Gastroesophageal sphincter (tissue), 4 donors: ENCODE measurements at regions not wholly inside any gene's neighbourhood (a gene's known extent, or its start where the extent isn't known, plus 50 kb on each side); places are given as distances from the start of the nearest gene placed in this dataset.

Experiments
- ATAC-seq: fragments of 150-250 bp; one replicate; pipeline ENCODE4 v1.9.1; 2016; ENCODE audit warnings: mild to moderate bottlenecking, moderate library complexity
- H3K27ac ChIP-seq, 4 donors: fragments of 200-600 bp; sonication (generic) in 3 of 4; 1 replicate in 3 of 4; 2 replicates in 1 of 4; pipeline ENCODE4 v1.5.1; 2016 to 2019
- H3K27me3 ChIP-seq: fragments of 200-600 bp; sonication (generic); one replicate; pipeline ENCODE4 v1.5.1; 2019
- H3K36me3 ChIP-seq, 2 donors: fragments of 200-600 bp; sonication (generic); one replicate each; pipeline ENCODE4 v1.5.1; 2019; ENCODE audit warnings: control low read depth in 1 of 2
- H3K4me1 ChIP-seq, 3 donors: fragments of 200-600 bp; sonication (generic); 1 replicate in 2 of 3; 2 replicates in 1 of 3; pipeline ENCODE4 v1.5.1; 2016 to 2019; ENCODE audit warnings: control low read depth in 2 of 3
- H3K4me3 ChIP-seq, 2 donors: fragments of 200-600 bp; sonication (generic); one replicate each; pipeline ENCODE4 v1.5.1; 2019; ENCODE audit warnings: mild to moderate bottlenecking in 1 of 2, moderate library complexity in 1 of 2
- H3K9me3 ChIP-seq, 3 donors: fragments of 200-600 bp; sonication (generic); one replicate each; pipeline ENCODE4 v1.5.1; 2017 to 2019; ENCODE audit warnings: control low read depth in 2 of 3
- EP300 ChIP-seq: sonication (generic); formaldehyde crosslinking; IDR thresholded peaks from one replicate; pipeline ENCODE4 v1.6.1; 2017; ENCODE audit warnings: antibody characterized with exemption, mild to moderate bottlenecking
- POLR2A ChIP-seq, 2 donors: fragments of 450-650 bp; IDR thresholded peaks; one replicate each; pipeline ENCODE4 v1.6.1; 2017; ENCODE audit warnings: antibody characterized with exemption in 2 of 2, mild to moderate bottlenecking in 2 of 2, moderate library complexity in 1 of 2
- POLR2AphosphoS5 ChIP-seq: sonication (generic); formaldehyde crosslinking; IDR thresholded peaks from one replicate; pipeline ENCODE4 v1.6.1; 2017; ENCODE audit warnings: antibody characterized with exemption
- WGBS, 2 donors: methylation state at CpG; one replicate each; pipeline ENCODE4 v1.1.5; 2018; ENCODE audit warnings: low coverage in 1 of 2; 5-methylcytosine and 5-hydroxymethylcytosine counted together
- TF ChIP-seq, protein P1 (sequence below), 4 experiments: fragments of 200-600 bp in 2 of 4; fragments of 450-650 bp in 2 of 4; sonication (generic) in 1 of 4; IDR thresholded peaks; one replicate each; pipeline ENCODE4 v1.5.1; 2017 to 2019; ENCODE audit warnings: antibody characterized with exemption in 4 of 4, mild to moderate bottlenecking in 2 of 4, moderate library complexity in 2 of 4

GRCh38 chrX:49773993-49774392 lies 55.1 kb upstream of the PAGE4 start:
- H3K4me1 ChIP-seq, result no peaks in the 10 kb centered on the region
- ATAC-seq, result no peak
- no peak overlapping the region for H3K27ac ChIP-seq
- H3K9me3 ChIP-seq, result no peaks in the 10 kb centered on the region
- no peak overlapping the region for H3K4me3 ChIP-seq
- H3K36me3 ChIP-seq, result no peaks in the 10 kb centered on the region
- WGBS, 2 donors, result no CpG with 5 or more reads among the region's 2 CpGs
- no peak for TF ChIP-seq POLR2A (IDR thresholded peaks at IDR 0.05)
- TF ChIP-seq EP300, result no peak
- no peak for TF ChIP-seq POLR2AphosphoS5
- TF ChIP-seq, protein P1, sequence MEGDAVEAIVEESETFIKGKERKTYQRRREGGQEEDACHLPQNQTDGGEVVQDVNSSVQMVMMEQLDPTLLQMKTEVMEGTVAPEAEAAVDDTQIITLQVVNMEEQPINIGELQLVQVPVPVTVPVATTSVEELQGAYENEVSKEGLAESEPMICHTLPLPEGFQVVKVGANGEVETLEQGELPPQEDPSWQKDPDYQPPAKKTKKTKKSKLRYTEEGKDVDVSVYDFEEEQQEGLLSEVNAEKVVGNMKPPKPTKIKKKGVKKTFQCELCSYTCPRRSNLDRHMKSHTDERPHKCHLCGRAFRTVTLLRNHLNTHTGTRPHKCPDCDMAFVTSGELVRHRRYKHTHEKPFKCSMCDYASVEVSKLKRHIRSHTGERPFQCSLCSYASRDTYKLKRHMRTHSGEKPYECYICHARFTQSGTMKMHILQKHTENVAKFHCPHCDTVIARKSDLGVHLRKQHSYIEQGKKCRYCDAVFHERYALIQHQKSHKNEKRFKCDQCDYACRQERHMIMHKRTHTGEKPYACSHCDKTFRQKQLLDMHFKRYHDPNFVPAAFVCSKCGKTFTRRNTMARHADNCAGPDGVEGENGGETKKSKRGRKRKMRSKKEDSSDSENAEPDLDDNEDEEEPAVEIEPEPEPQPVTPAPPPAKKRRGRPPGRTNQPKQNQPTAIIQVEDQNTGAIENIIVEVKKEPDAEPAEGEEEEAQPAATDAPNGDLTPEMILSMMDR (IDR thresholded peaks at IDR 0.05), result no peak
- no peaks in the 10 kb centered on the region for H3K27me3 ChIP-seq

DNA sequence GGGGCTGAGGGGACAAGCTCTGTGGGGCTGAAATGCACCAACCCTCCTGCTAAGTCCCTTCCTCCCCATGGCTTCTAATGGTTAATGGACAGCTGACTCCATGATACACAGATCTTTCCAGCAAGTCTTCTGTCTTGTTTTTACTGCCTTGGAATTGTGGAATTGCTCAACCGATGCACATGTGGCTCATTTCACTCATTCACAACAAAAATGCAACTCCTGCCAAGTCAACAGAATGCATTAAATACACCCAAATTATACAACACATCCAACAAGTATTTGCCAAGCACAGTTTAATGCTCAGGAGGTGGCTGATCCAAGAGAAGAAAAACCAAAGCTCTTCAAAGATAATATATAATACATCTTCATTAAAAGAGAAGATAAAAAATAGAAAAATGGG lies 61.9 kb upstream of the PAGE4 start:
- 38% methylated on average over 1 of the region's 1 CpG; no CpG with 5 or more reads in 1 of the 2 donors for WGBS, 2 donors
- TF ChIP-seq, protein P1 (IDR thresholded peaks at IDR 0.05), result no peak
- no peak for TF ChIP-seq POLR2AphosphoS5
- TF ChIP-seq POLR2A (IDR thresholded peaks at IDR 0.05), result no peak
- no peak for TF ChIP-seq EP300

DNA sequence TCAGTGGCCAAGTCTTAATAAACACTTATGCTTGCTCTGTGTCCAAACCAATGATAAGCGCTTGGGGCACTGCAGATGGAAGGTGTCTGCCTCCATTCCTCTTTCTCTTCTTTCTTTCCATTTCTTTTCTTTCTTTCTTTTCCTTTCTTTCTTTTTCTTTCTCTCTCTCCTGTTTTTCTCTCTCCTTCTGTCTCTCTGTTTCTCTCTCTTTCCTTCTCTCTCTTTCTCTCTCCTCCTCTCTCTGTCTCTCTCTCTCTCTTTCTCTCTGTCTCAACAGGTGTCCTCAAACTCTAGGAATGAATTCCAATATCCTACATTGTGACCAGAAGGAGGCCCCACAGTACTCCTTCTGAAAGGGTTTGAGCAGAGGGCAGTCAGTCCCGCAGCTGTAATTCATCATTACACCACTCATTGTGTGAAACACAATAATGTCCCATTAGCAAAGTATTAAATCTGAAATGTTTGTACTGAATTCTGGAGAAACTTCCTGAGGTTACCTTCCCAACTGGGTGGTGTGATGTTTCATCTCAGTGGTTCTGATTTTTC lies 66.5 kb upstream of the PAGE1 start:
- TF ChIP-seq POLR2AphosphoS5, result no peak
- TF ChIP-seq POLR2A (IDR thresholded peaks at IDR 0.05), result no peak
- TF ChIP-seq, protein P1 (IDR thresholded peaks at IDR 0.05), result no peak
- no peak for TF ChIP-seq EP300
- ATAC-seq, result peak; percentile 22
- Histone ChIP-seq H3K36me3 (no peaks in the 10 kb centered on the region), H3K4me1 (no peaks in the 10 kb centered on the region), H3K27me3 (no peaks in the 10 kb centered on the region), H3K27ac (no peak overlapping the region), H3K9me3 (no peaks in the 10 kb centered on the region), H3K4me3 (no peak overlapping the region)
- 60 to 70% methylated on average over 1 to 2 of the region's 2 CpGs for WGBS, 2 donors

More for the DNA sequence above, 61.9 kb upstream of the PAGE4 start:
- Histone ChIP-seq H3K9me3 (no peaks in the 10 kb centered on the region), H3K27me3 (no peaks in the 10 kb centered on the region), H3K36me3 (no peaks in the 10 kb centered on the region), H3K27ac (no peak overlapping the region), H3K4me3 (no peak overlapping the region), H3K4me1 (no peaks in the 10 kb centered on the region)
- ATAC-seq, result peak; percentile 31

- WGBS, 2 donors, result 0 to 18% methylated on average over 2 of the region's 2 CpGs
- H3K27me3 ChIP-seq, result no peaks in the 10 kb centered on the region
- TF ChIP-seq, protein P1 (IDR thresholded peaks at IDR 0.05), result peak in 3 of 4 experiments; percentile 13 to 46 (median 22)
- no peak for TF ChIP-seq POLR2A (IDR thresholded peaks at IDR 0.05)
- TF ChIP-seq POLR2AphosphoS5, result no peak
Observed at GRCh38 chrX:49761481-49761880, 65.7 kb upstream of the PAGE1 start.

DNA sequence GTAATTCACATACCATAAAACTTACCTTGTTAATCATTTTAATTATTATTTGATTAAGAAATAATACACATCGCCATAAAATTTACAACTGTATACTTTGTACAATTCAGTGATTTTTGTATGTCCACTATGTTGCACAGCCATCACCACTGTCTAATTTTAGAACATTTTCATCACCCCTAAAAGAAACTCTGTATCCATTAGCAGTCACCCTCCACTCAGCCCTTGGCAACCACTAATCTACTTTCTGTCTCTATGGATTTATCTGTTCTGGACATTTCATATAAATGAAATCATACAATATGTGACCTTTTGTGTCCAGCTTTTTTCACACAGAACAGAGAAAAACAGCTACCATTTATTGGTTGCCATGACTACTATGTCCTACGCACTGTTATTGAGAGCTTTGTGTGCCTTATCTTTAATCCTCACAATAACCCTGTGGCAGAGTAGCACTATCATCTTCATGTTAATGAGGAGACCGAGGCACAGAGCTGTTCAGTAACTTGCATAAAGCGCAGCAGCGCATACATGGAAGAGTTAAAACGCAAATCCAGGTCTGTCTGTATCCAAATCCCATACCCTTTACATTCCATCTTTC lies 64.6 kb upstream of the PAGE1 start:
- no peak overlapping the region for H3K4me3 ChIP-seq
- no peak overlapping the region for H3K27ac ChIP-seq
- H3K36me3 ChIP-seq, result no peaks in the 10 kb centered on the region
- no peaks in the 10 kb centered on the region for H3K4me1 ChIP-seq
- no peaks in the 10 kb centered on the region for H3K27me3 ChIP-seq
- H3K9me3 ChIP-seq, result no peaks in the 10 kb centered on the region
- TF ChIP-seq POLR2AphosphoS5 (no peak), EP300 (no peak), POLR2A (IDR thresholded peaks at IDR 0.05) (no peak)
- TF ChIP-seq, protein P1 (IDR thresholded peaks at IDR 0.05), result no peak
- no peak for ATAC-seq
- WGBS, 2 donors, result 31 to 64% methylated on average over 2 of the region's 6 CpGs

More at GRCh38 chrX:49761481-49761880, 65.7 kb upstream of the PAGE1 start:
- Histone ChIP-seq H3K4me3 (no peak overlapping the region), H3K36me3 (no peaks in the 10 kb centered on the region), H3K4me1 (no peaks in the 10 kb centered on the region), H3K27ac (no peak overlapping the region), H3K9me3 (no peaks in the 10 kb centered on the region)
- no peak for ATAC-seq
